ENCODE measurements at regions not wholly inside any gene's neighbourhood (a gene's known extent, or its start where the extent isn't known, plus 50 kb on each side); places are given as distances from the start of the nearest gene placed in this dataset.
A peak's percentile ranks its signal among the peaks of the same experiment; 100 is the strongest.

DNA sequence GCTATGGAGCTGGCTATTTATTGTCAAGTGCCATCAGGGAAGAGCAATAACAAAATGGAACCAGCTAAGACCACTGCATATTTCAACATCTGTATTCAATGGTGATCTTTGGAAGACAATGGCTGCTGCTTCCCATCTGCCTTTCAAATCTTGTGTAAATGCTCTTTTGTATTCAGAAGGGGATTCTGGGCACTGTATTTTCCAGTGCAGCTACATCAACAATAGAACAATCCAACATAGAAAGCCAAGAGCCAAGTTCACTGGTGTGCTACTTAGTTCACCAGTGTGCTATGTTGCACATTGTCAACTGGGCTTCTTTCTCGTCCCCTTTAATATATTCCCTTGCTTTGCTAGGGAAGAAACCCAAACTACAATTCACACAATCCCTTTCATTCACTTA is 128.8 kb upstream of the OR4E1 start (continued):
- TF ChIP-seq ZNF576 (CRISPR knock-in tag; IDR thresholded peaks at IDR 0.05), result no peak

GRCh38 chr14:21796916-21797315 is 123.3 kb upstream of the OR4E1 start:
- no peaks in the 10 kb centered on the region for H3K36me3 ChIP-seq (replicated peaks in 1 of 2; ENCODE audit: control insufficient read depth in 1 of 2, insufficient read depth in 2 of 2, low read length in 2 of 2)
- intact Hi-C loops (cut with micrococcal nuclease; ENCODE audit: unreplicated experiment), result no loop called here
- DNase-seq (ENCODE audit: low spot score) (no peak), ATAC-seq (no peak; the same call in 2 of the 3 replicates), FAIRE-seq (no peak)
- H3K4me1 ChIP-seq (ENCODE audit: insufficient read depth, low read length), result no peaks in the 10 kb centered on the region
- H3K4me3 ChIP-seq (replicated peaks in 1 of 3; ENCODE audit: insufficient read depth in 1 of 3, low read depth in 2 of 3, low read length in 3 of 3), result no peak overlapping the region
- in situ Hi-C loops (cut with HindIII; ENCODE audit: extremely low pct_ligation_motif_present, low pct_unique_long_range_greater_than_20kb), result no loop called here
- no peak overlapping the region for H3K9ac ChIP-seq (ENCODE audit: insufficient read depth, low read depth, low read length)
- WGBS (ENCODE audit: low lambda C conversion rate), result 16% methylated on average over 2 of the region's 2 CpGs
- H3K27ac ChIP-seq (ENCODE audit: extremely low read length, insufficient read depth, low read length), result no peak overlapping the region
- H3K9me3 ChIP-seq (ENCODE audit: low read length), result no peaks in the 10 kb centered on the region
- no peaks in the 10 kb centered on the region for H4K20me1 ChIP-seq (ENCODE audit: insufficient read depth, low read length)
- no TSS peak for BruUV-seq (replicated peaks)
- TF ChIP-seq ZNF317 (CRISPR knock-in tag; IDR thresholded peaks at IDR 0.05), result no peak
- no peak for TF ChIP-seq EP300 (IDR thresholded peaks at IDR 0.05; ENCODE audit: low read depth in 2 of 2, low read length in 2 of 2)
- no peak for TF ChIP-seq EP300 (CRISPR knock-in tag; IDR thresholded peaks at IDR 0.05; ENCODE audit: borderline replicate concordance)
- no peak for TF ChIP-seq ZNF329 (CRISPR knock-in tag; IDR thresholded peaks at IDR 0.05; ENCODE audit: low read depth)
- TF ChIP-seq ZGPAT (CRISPR knock-in tag; IDR thresholded peaks at IDR 0.05), result no peak
- TF ChIP-seq TGIF2 (CRISPR knock-in tag; IDR thresholded peaks at IDR 0.05), result no peak
- 0 out of 2 replicates have a peak, but pooled peaks have one; percentile 11 for TF ChIP-seq CREB1 (IDR thresholded peaks at IDR 0.05)
- no peak for TF ChIP-seq CREB1 (CRISPR knock-in tag; IDR thresholded peaks at IDR 0.05)
- TF ChIP-seq ZNF263 (CRISPR knock-in tag; IDR thresholded peaks at IDR 0.05), result no peak
- H3K4me2 ChIP-seq (ENCODE audit: low read depth, low read length), result no peak overlapping the region
- ChIA-PET CTCF (ENCODE audit: low intra/inter-chr PET ratio, low total read pairs) (no interaction called here), POLR2A (no interaction called here)
- no peaks in the 10 kb centered on the region for H3K27me3 ChIP-seq (ENCODE audit: control insufficient read depth in 1 of 2, insufficient read depth in 2 of 2, low read length in 2 of 2)
- H2AFZ ChIP-seq (ENCODE audit: low read length), result no peak overlapping the region
- no peaks in the 10 kb centered on the region for H3K79me2 ChIP-seq (ENCODE audit: insufficient read depth, low read length)

All from HepG2 (cell line).